HCEC 1CT (cell line): ENCODE measurements at regions not wholly inside any gene's neighbourhood (a gene's known extent, or its start where the extent isn't known, plus 50 kb on each side); places are given as distances from the start of the nearest gene placed in this dataset.
"Not testable (repeated sequence)": the region's sequence is repeated elsewhere in the genome, so short reads cannot be mapped to it uniquely, and the experiment has no call there.

Source experiments
- DNase-seq: peaks from one replicate; pipeline ENCODE4 v3.0.0-alpha.2; 2017

DNA sequence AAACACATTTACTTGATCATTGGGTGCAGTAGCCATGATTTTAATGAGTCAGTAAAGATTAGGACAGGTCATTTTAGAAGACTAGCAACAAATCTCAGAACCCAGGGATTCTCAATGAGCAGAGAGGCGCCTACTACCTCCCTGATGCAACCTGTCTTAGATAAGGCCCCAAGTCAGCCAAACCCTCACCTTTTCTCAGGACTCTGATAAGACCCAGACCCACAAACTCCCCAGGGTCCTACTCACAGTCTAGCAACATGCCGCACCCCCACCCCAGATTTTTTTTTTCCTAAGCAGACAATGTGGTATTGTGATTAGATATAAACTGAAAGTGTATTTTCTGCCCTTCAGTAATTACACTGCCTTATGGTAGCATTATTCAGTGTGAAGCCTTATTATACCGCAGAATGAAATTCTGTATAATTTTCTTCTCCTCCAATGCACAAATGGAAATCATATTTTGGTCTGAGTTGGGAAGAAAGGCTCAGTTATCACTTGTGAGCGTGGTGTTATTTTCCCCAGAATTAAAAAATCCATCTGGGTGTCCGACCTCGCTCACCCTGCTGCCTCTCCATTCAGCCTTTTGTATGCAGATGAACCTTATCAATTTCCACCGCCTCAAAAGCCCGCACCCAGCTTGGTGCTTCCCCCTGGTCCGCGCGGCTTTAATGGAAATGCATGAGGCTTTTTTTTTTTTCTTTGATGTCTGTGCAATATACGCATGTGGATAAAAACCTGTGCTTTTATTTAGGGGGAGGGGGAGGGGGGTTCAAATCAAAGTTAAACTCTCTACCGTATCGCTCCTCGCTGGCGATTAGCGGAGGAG, 122.0 kb upstream of the SOX14 start:
- no peak for DNase-seq

DNA sequence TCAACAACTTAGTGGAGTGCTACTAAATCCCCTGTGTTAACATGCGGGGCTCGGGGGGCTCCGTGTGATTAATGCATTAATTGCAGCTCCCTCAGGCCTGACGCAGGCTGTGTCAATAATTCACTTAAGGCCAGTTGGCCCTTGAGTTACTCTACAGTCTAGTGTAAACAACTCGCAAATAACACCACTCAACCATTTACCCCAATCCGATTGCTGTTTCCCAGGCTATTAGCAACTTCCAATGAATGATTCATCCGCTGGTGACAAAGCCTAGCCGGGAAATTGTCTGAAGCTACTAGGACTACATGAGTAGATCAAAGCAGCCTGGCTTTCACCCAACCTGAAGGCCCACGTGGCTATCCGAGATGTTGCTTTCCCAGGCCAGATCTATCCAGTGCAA, 121.3 kb upstream of the SOX14 start:
- DNase-seq = no peak

- DNase-seq = no peak
Measured at GRCh38 chr3:137647179-137647578, 116.9 kb upstream of the SOX14 start.

GRCh38 chr3:137669519-137670060, 94.5 kb upstream of the SOX14 start:
- DNase-seq = no peak

DNA sequence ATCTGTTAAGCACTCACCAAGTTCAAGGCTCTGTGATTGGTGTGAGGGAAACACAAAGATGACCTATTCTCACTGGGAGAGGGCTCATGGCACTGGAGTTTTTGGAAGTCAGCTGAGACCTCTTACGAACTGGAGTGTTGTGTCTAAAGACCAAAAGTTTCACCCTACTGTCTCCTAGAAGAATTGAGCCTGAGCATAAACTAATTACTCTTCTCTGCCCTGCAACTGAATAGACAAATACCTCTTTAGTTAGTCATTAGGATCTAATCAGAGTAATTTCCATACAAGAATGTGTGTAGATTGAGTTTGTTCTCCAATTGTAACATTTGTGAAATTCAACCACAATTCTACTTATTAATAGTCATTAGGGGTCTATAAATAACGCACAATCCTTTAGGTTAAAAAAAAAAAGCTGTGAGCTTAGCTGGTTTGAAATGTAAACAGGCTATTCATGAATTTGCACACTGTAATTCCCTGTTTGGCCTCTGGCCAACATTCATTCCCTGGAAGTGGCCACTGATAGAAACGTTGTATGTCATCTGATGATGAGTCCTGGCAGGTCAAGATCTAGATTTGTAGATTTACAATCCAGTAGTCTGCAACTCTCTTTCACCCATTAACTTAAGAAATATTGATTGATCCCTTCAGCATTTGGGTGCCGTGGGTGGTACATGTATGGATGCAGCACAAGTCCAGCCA, 76.8 kb upstream of the SOX14 start:
- DNase-seq = no peak

GRCh38 chr3:137692803-137693431, 71.2 kb upstream of the SOX14 start:
- no peak for DNase-seq

GRCh38 chr3:137693791-137694190, 70.3 kb upstream of the SOX14 start:
- DNase-seq = no peak

DNA sequence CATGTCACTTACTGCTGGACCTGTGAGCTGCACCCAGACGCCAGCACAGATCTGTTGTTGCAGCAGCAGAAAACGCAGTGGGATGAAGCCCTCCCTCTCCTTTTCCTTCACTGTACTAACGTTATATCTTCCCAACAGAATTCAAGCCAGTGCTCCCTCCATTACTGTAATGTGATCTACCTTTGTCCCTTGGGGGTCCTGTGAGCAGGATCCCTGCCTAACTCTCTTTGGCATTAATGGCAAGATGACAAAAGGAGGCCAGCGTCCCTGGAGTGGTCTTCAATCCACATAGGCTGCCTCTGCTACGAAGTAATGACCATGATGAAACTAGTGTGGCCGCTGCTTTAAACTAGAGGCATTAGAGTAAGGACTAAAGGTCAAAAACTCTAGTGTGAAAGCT, 69.3 kb upstream of the SOX14 start:
- no peak for DNase-seq

- no peak for DNase-seq
Measured at GRCh38 chr3:137695351-137695750, 68.8 kb upstream of the SOX14 start.

GRCh38 chr3:137709011-137709601, 55.0 kb upstream of the SOX14 start:
- no peak for DNase-seq

GRCh38 chr3:137713965-137714364, 50.1 kb upstream of the SOX14 start:
- not testable (repeated sequence) for DNase-seq
